OCI-LY7 (cell line): ENCODE measurements at regions not wholly inside any gene's neighbourhood (a gene's known extent, or its start where the extent isn't known, plus 50 kb on each side); places are given as distances from the start of the nearest gene placed in this dataset.

Experiments
- BruUV-seq: library from RNA; stranded (reverse); fragments of 400-500 nt; replicated peaks from 2 replicates; lab custom pipeline; 2021; lab: Mats Ljungman, UMichigan
- CTCF ChIA-PET: fragments of 300-600 bp; sonication (Branson Sonifier 250); formaldehyde crosslinking; loops from one replicate; lab custom pipeline; 2022; ENCODE audit warnings: antibody characterized with exemption; ENCODE audit not compliant: unreplicated experiment; lab: Charles Lee
- POLR2A ChIA-PET: fragments of 300-600 bp; sonication (Branson Sonifier 250); formaldehyde crosslinking; loops from one replicate; lab custom pipeline; 2022; ENCODE audit warnings: antibody characterized with exemption; lab: Charles Lee
- DNase-seq: peaks from one replicate; pipeline ENCODE4 v3.0.0-alpha.2; 2015; ENCODE audit warnings: low spot score
- H2AFZ ChIP-seq: fragments of 200-600 bp; sonication (generic), shearing (Covaris generic); 2 replicates; pipeline ENCODE4 v1.6.1; 2014; ENCODE audit warnings: mild to moderate bottlenecking, antibody characterized with exemption, low read length, moderate library complexity
- H3K27ac ChIP-seq: fragments of 200-600 bp; sonication (generic); 2 replicates; pipeline ENCODE4 v1.5.1; 2014; ENCODE audit warnings: mixed run types, low read depth, mild to moderate bottlenecking, moderate library complexity, low read length, inconsistent platforms; ENCODE audit not compliant: poor library complexity, severe bottlenecking
- H3K36me3 ChIP-seq: fragments of 200-600 bp; sonication (generic); 2 replicates; pipeline ENCODE4 v1.6.1; 2014; ENCODE audit warnings: mild to moderate bottlenecking, antibody characterized with exemption, low read length, moderate library complexity, mixed read lengths; ENCODE audit not compliant: insufficient read depth
- H3K4me1 ChIP-seq: fragments of 200-600 bp; sonication (generic); 2 replicates; pipeline ENCODE4 v1.5.1; 2014; ENCODE audit warnings: mild to moderate bottlenecking, low read length; ENCODE audit not compliant: insufficient read depth, poor library complexity, severe bottlenecking
- H3K4me2 ChIP-seq: fragments of 200-600 bp; sonication (generic); 2 replicates; pipeline ENCODE4 v1.6.1; 2014; ENCODE audit warnings: mild to moderate bottlenecking, low read length
- H3K4me3 ChIP-seq: fragments of 200-600 bp; sonication (generic); 2 replicates; pipeline ENCODE4 v1.5.1; 2014; ENCODE audit warnings: mild to moderate bottlenecking, low read depth, low read length; ENCODE audit not compliant: poor library complexity, severe bottlenecking
- H3K79me2 ChIP-seq: fragments of 200-600 bp; sonication (generic); 2 replicates; pipeline ENCODE4 v1.6.1; 2016; ENCODE audit warnings: low read depth, mild to moderate bottlenecking, low read length, moderate library complexity, mixed read lengths; ENCODE audit not compliant: insufficient read depth
- H3K9me2 ChIP-seq: fragments of 200-600 bp; sonication (generic); 2 replicates; pipeline ENCODE4 v1.6.1; 2016; ENCODE audit warnings: mild to moderate bottlenecking, low read length, mixed read lengths; ENCODE audit not compliant: insufficient read depth
- H3K9me3 ChIP-seq: fragments of 200-600 bp; sonication (generic); 2 replicates; pipeline ENCODE4 v1.6.1; 2014; ENCODE audit warnings: mild to moderate bottlenecking, mixed run types, low read length, mixed read lengths
- H4K20me1 ChIP-seq: fragments of 200-600 bp; sonication (generic); 2 replicates; pipeline ENCODE4 v1.6.1; 2014; ENCODE audit warnings: mild to moderate bottlenecking, antibody characterized with exemption, low read length, moderate library complexity, mixed read lengths; ENCODE audit not compliant: insufficient read depth
- CTCF ChIP-seq: fragments of 200-600 bp; sonication (generic); conservative IDR thresholded peaks from 2 replicates; pipeline ENCODE4 v1.5.1; 2014; ENCODE audit warnings: mild to moderate bottlenecking, antibody characterized with exemption, low read length, moderate library complexity, mixed read lengths
- EZH2phosphoT487 ChIP-seq: fragments of 200-600 bp; sonication (generic); IDR thresholded peaks from 2 replicates; pipeline ENCODE4 v1.6.1; 2018; ENCODE audit warnings: low read depth, borderline replicate concordance, mild to moderate bottlenecking, mixed run types, antibody characterized with exemption, low read length, moderate library complexity, mixed read lengths
- intact Hi-C: fragments of 100-400 bp; cut with micrococcal nuclease; formaldehyde crosslinking; loops from one replicate; pipeline ENCODE4 v1.10.0; 2022; ENCODE audit not compliant: unreplicated experiment

GRCh38 chr9:81489046-81489445 lies 200.3 kb downstream of the TLE1 start:
- ChIA-PET POLR2A (no interaction called here), CTCF (no interaction called here)
- H4K20me1 ChIP-seq = no peaks in the 10 kb centered on the region
- no peak overlapping the region for H3K27ac ChIP-seq
- H3K4me2 ChIP-seq = no peak overlapping the region
- no peak for TF ChIP-seq EZH2phosphoT487
- TF ChIP-seq CTCF = no peak
- H3K9me3 ChIP-seq = no peaks in the 10 kb centered on the region
- H3K79me2 ChIP-seq = no peaks in the 10 kb centered on the region
- H3K4me1 ChIP-seq = no peaks in the 10 kb centered on the region
- DNase-seq = no peak
- no peak overlapping the region for H2AFZ ChIP-seq
- no peaks in the 10 kb centered on the region for H3K9me2 ChIP-seq
- intact Hi-C loops = no loop called here
- no TSS peak for BruUV-seq
- no peak overlapping the region for H3K4me3 ChIP-seq
- H3K36me3 ChIP-seq = no peaks in the 10 kb centered on the region

GRCh38 chr9:81480828-81481604 lies 208.3 kb downstream of the TLE1 start:
- Histone ChIP-seq H3K9me2 (no peaks in the 10 kb centered on the region), H3K4me2 (no peak overlapping the region), H3K27ac (no peak overlapping the region), H3K9me3 (no peaks in the 10 kb centered on the region), H3K36me3 (no peaks in the 10 kb centered on the region), H3K79me2 (no peaks in the 10 kb centered on the region), H4K20me1 (no peaks in the 10 kb centered on the region), H2AFZ (no peak overlapping the region), H3K4me1 (no peaks in the 10 kb centered on the region), H3K4me3 (no peak overlapping the region)
- intact Hi-C loops = no loop called here
- DNase-seq = no peak
- TF ChIP-seq EZH2phosphoT487 (no peak), CTCF (no peak)
- CTCF ChIA-PET = no interaction called here
- POLR2A ChIA-PET = no interaction called here
- BruUV-seq = no TSS peak

- Histone ChIP-seq H3K27ac (no peak overlapping the region), H3K4me1 (no peaks in the 10 kb centered on the region), H4K20me1 (no peaks in the 10 kb centered on the region), H3K9me2 (no peaks in the 10 kb centered on the region), H3K9me3 (no peaks in the 10 kb centered on the region), H3K36me3 (no peaks in the 10 kb centered on the region), H3K4me2 (no peak overlapping the region), H3K79me2 (no peaks in the 10 kb centered on the region), H3K4me3 (no peak overlapping the region), H2AFZ (no peak overlapping the region)
- ChIA-PET CTCF (no interaction called here), POLR2A (no interaction called here)
- no peak for TF ChIP-seq EZH2phosphoT487
- TF ChIP-seq CTCF = no peak
- no TSS peak for BruUV-seq
- intact Hi-C loops = no loop called here
- DNase-seq = no peak
Observed at GRCh38 chr9:81479573-81479972, 209.8 kb downstream of the TLE1 start.
